ENCODE measurements at regions not wholly inside any gene's neighbourhood (a gene's known extent, or its start where the extent isn't known, plus 50 kb on each side); places are given as distances from the start of the nearest gene placed in this dataset.

DNA sequence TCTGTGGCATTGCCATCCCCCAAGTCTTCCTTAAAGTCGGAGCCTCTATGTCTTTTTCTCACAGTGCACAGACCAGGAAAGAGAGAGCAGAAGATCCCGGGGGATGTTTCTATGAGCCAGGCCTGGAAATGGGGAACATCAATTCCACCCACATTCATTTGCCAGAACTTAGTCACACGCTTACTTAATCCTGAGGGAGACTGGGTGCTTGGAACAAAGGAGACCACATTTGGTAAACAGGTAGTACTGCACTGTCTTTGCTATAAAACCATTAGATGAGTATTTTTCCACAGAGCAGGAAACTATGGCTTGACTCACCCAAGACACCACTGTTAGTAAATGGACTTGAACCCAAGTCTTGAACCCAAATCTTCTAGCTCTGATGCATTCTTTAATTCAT, 60.7 kb upstream of the CTTNBP2NL start:
- 85% methylated on average over 3 of the region's 3 CpGs for WGBS
- H3K27me3 ChIP-seq (ENCODE audit: insufficient read depth, low read length) = no peaks in the 10 kb centered on the region
- H3K27ac ChIP-seq (ENCODE audit: low read depth, low read length) = no peak overlapping the region
- H3K9me3 ChIP-seq (ENCODE audit: insufficient read depth, low read depth, low read length) = no peaks in the 10 kb centered on the region
- no peak overlapping the region for H3K4me3 ChIP-seq (ENCODE audit: low read length)
- H3K4me1 ChIP-seq (ENCODE audit: insufficient read depth, low read length) = no peaks in the 10 kb centered on the region
- H3K36me3 ChIP-seq (ENCODE audit: insufficient read depth, low read length) = no peaks in the 10 kb centered on the region
- H3K9ac ChIP-seq (ENCODE audit: low read depth, low read length) = no peak overlapping the region

DNA sequence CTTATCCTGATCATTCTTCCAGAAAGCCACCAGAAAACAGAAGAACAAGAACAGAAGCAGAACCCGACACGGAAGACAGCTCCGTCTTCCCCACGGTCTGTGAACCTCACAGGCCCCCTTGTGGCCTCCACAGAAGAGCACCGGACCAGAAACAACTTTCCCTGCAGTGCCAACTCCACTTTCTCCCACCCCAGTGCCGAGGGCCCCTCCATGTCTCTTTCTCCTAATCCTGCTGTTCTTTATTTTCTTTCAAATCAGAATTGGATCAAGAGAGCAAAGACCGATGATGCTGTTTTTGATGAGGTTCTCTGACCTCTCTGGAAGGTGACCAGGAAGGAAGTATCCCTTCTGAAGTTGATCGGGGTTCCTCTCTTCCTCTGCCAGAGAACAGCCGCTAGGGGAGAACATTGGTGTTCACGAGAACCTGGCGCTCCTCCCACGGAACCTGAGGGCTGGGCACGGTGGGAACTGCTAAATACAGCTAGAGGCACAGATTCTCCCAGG, 58.9 kb upstream of the CTTNBP2NL start:
- H3K4me3 ChIP-seq (ENCODE audit: low read length) = no peak overlapping the region
- no peaks in the 10 kb centered on the region for H3K36me3 ChIP-seq (ENCODE audit: insufficient read depth, low read length)
- H3K27ac ChIP-seq (ENCODE audit: low read depth, low read length) = no peak overlapping the region
- no peaks in the 10 kb centered on the region for H3K9me3 ChIP-seq (ENCODE audit: insufficient read depth, low read depth, low read length)
- 60% methylated on average over 13 of the region's 13 CpGs for WGBS
- no peaks in the 10 kb centered on the region for H3K4me1 ChIP-seq (ENCODE audit: insufficient read depth, low read length)
- H3K27me3 ChIP-seq (ENCODE audit: insufficient read depth, low read length) = no peaks in the 10 kb centered on the region
- H3K9ac ChIP-seq (ENCODE audit: low read depth, low read length) = no peak overlapping the region

DNA sequence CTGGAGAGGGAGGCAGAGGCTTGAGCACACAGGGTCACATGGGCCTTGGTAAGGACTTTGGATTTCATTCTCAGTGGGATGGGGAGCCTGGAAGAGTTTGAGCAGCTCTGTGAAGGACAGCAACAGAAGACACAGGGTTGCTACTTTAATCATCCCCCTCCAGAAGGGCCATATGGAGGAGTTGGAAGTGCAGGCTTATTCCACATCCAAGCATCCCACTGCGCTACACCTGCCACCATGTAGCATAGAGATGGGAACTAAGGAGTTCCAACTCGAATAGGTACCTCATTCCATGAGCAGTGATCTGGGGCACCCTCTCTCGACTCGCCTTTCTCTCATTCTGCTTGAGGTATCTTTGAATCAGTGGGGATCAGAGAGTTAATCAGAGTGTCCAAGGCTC, 54.0 kb upstream of the CTTNBP2NL start:
- WGBS = 92% methylated on average over 4 of the region's 4 CpGs
- H3K9me3 ChIP-seq (ENCODE audit: insufficient read depth, low read depth, low read length) = no peaks in the 10 kb centered on the region
- H3K27ac ChIP-seq (ENCODE audit: low read depth, low read length) = no peak overlapping the region
- H3K4me1 ChIP-seq (ENCODE audit: insufficient read depth, low read length) = no peaks in the 10 kb centered on the region
- H3K9ac ChIP-seq (ENCODE audit: low read depth, low read length) = no peak overlapping the region
- H3K27me3 ChIP-seq (ENCODE audit: insufficient read depth, low read length) = no peaks in the 10 kb centered on the region
- H3K4me3 ChIP-seq (ENCODE audit: low read length) = no peak overlapping the region
- no peaks in the 10 kb centered on the region for H3K36me3 ChIP-seq (ENCODE audit: insufficient read depth, low read length)

DNA sequence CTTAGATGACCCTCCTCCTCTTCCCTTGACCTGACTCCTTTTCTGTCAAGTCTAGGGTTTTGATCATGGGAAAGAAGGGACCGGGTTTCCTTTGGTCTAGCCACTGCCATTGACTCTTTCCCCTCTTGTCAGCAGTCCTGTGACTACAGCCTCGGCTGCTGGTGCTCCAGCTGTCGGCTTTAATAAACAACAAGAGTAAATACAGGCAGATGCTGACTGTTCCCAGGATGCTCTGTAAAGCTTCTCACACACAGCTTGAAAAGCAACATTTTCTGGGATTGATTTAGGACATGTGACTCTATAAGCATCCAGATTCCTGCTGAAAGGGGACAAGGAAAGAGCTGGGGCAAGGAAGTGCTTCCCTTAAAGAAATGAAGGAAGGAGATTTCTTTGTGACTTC, 53.5 kb upstream of the CTTNBP2NL start:
- H3K9ac ChIP-seq (ENCODE audit: low read depth, low read length) = no peak overlapping the region
- no peak overlapping the region for H3K4me3 ChIP-seq (ENCODE audit: low read length)
- no peaks in the 10 kb centered on the region for H3K9me3 ChIP-seq (ENCODE audit: insufficient read depth, low read depth, low read length)
- H3K27ac ChIP-seq (ENCODE audit: low read depth, low read length) = no peak overlapping the region
- WGBS = 86% methylated on average over 3 of the region's 3 CpGs
- no peaks in the 10 kb centered on the region for H3K4me1 ChIP-seq (ENCODE audit: insufficient read depth, low read length)
- H3K27me3 ChIP-seq (ENCODE audit: insufficient read depth, low read length) = no peaks in the 10 kb centered on the region
- no peaks in the 10 kb centered on the region for H3K36me3 ChIP-seq (ENCODE audit: insufficient read depth, low read length)

DNA sequence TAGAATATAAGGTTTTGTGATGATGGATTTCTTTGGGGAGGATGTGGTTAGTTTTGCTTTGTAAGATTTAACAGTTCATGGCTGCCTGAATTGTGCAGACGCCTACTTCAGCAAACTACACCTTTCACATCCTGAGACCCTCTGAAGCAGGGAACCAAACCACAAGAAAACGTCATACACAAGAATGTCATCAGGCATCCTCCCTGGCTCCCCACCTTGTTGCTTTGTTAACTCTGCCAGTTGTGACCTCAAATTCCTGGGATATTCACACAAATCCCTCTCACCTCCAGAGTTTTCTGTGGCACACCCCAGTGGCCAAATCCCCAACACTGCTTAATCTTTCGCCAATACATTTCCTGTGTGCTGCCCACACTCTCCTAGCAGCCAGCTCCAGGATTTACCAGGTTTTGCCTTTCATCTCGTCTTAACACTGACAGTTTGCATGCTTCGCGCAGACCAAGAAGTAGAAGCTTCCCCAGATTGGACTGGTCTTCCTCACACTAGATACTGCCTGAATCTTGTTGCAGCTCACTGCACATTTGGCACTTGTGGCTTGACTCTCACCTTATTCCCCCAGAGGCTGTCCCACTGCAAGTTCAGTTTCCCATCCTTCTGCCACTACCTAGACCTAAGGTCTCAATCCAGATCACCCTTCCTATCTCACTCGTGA, 51.1 kb upstream of the CTTNBP2NL start:
- H3K27ac ChIP-seq (ENCODE audit: low read depth, low read length) = no peak overlapping the region
- no peaks in the 10 kb centered on the region for H3K27me3 ChIP-seq (ENCODE audit: insufficient read depth, low read length)
- H3K4me1 ChIP-seq (ENCODE audit: insufficient read depth, low read length) = no peaks in the 10 kb centered on the region
- 84% methylated on average over 6 of the region's 7 CpGs for WGBS
- H3K9me3 ChIP-seq (ENCODE audit: insufficient read depth, low read depth, low read length) = peaks cover 5% of the 10 kb centered on the region; the same call in 1 of the 2 replicates
- H3K36me3 ChIP-seq (ENCODE audit: insufficient read depth, low read length) = no peaks in the 10 kb centered on the region
- H3K9ac ChIP-seq (ENCODE audit: low read depth, low read length) = no peak overlapping the region
- H3K4me3 ChIP-seq (ENCODE audit: low read length) = no peak overlapping the region
